SK-N-SH (cell line): ENCODE measurements at regions not wholly inside any gene's neighbourhood (a gene's known extent, or its start where the extent isn't known, plus 50 kb on each side); places are given as distances from the start of the nearest gene placed in this dataset.

Source experiments
- CTCF ChIA-PET: fragments of 300-600, 350-600 bp; formaldehyde crosslinking; extraction: SDS; loops from one replicate; lab custom pipeline; 2021; lab: Yijun Ruan, JAX
- POLR2A ChIA-PET: fragments of 350-600 bp; sonication (Branson Sonifier 250); formaldehyde crosslinking; extraction: SDS; loops from one replicate; lab custom pipeline; 2020; ENCODE audit warnings: antibody characterized with exemption, inconsistent platforms; lab: Yijun Ruan, JAX
- DNase-seq: peaks from one replicate; pipeline ENCODE4 v3.0.0; 2012
- H2AFZ ChIP-seq: fragments of 200-600 bp; sonication (generic); 2 replicates; pipeline ENCODE4 v1.8.1; 2016; ENCODE audit warnings: antibody characterized with exemption, mild to moderate bottlenecking, low read depth
- H3F3A ChIP-seq: fragments of 200-600 bp; sonication (generic); replicated peaks from 2 replicates; pipeline ENCODE3; 2016; ENCODE audit warnings: antibody characterized with exemption, mild to moderate bottlenecking; ENCODE audit not compliant: insufficient read depth
- H3K27ac ChIP-seq, 2 experiments: fragments of 200-500 bp in 1 of 2; fragments of 200-600 bp in 1 of 2; sonication (Bioruptor generic) in 1 of 2; sonication (generic), shearing (Covaris generic) in 1 of 2; 2 replicates each; pipeline versions ENCODE4 v1.5.1 to v1.6.1; 2014 to 2016; ENCODE audit warnings: low read depth in 2 of 2, inconsistent platforms in 1 of 2, low read length in 1 of 2, mild to moderate bottlenecking in 1 of 2, mixed read lengths in 1 of 2
- H3K27me3 ChIP-seq: fragments of 200-600 bp; sonication (generic), shearing (Covaris generic); 2 replicates; pipeline ENCODE4 v1.6.1; 2016; ENCODE audit warnings: mixed run types; ENCODE audit not compliant: insufficient read depth
- H3K36me3 ChIP-seq, 2 experiments: fragments of 200-500 bp in 1 of 2; fragments of 200-600 bp in 1 of 2; sonication (Bioruptor generic) in 1 of 2; sonication (generic) in 1 of 2; replicated peaks in 1 of 2; 2 replicates each; pipeline versions ENCODE3 to v1.5.1; 2014 to 2016; ENCODE audit warnings: low read length in 1 of 2, mild to moderate bottlenecking in 1 of 2; ENCODE audit not compliant: insufficient read depth in 2 of 2, control insufficient read depth in 1 of 2
- H3K4me1 ChIP-seq, 2 experiments: fragments of 200-500 bp in 1 of 2; fragments of 200-600 bp in 1 of 2; sonication (Bioruptor generic) in 1 of 2; sonication (generic), shearing (Covaris generic) in 1 of 2; 2 replicates each; pipeline versions ENCODE4 v1.5.1 to v1.6.1; 2014 to 2016; ENCODE audit warnings: low read depth in 1 of 2, low read length in 1 of 2, mixed run types in 1 of 2; ENCODE audit not compliant: insufficient read depth in 2 of 2, control insufficient read depth in 1 of 2
- H3K4me2 ChIP-seq: fragments of 200-600 bp; sonication (generic), shearing (Covaris generic); 2 replicates; pipeline ENCODE4 v1.6.1; 2017; ENCODE audit warnings: mixed run types
- H3K4me3 ChIP-seq, 2 experiments: fragments of 200-500 bp in 1 of 2; fragments of 200-600 bp in 1 of 2; sonication (Bioruptor generic) in 1 of 2; sonication (generic), shearing (Covaris generic) in 1 of 2; 2 replicates each; pipeline versions ENCODE4 v1.5.1 to v1.8.1; 2014 to 2016; ENCODE audit warnings: low read depth in 2 of 2, inconsistent platforms in 1 of 2, low read length in 1 of 2, mild to moderate bottlenecking in 1 of 2, mixed read lengths in 1 of 2, moderate library complexity in 1 of 2
- H3K79me2 ChIP-seq: fragments of 200-600 bp; sonication (generic); 2 replicates; pipeline ENCODE4 v1.8.1; 2017; ENCODE audit warnings: mild to moderate bottlenecking; ENCODE audit not compliant: insufficient read depth
- H3K9ac ChIP-seq: fragments of 200-600 bp; sonication (generic); 2 replicates; pipeline ENCODE4 v1.6.1; 2017; ENCODE audit warnings: mixed run types
- H3K9me2 ChIP-seq: fragments of 200-600 bp; sonication (generic); 2 replicates; pipeline ENCODE4 v1.6.1; 2017; ENCODE audit warnings: mixed run types
- H3K9me3 ChIP-seq: fragments of 200-600 bp; sonication (generic); 2 replicates; pipeline ENCODE4 v1.6.1; 2017; ENCODE audit warnings: mixed run types, mild to moderate bottlenecking, moderate library complexity
- H4K20me1 ChIP-seq: fragments of 200-600 bp; sonication (generic); 2 replicates; pipeline ENCODE4 v1.6.1; 2017; ENCODE audit warnings: mild to moderate bottlenecking, mixed run types; ENCODE audit not compliant: insufficient read depth
- CHD2 ChIP-seq: fragments of 150-350 bp; IDR thresholded peaks from 2 replicates; pipeline ENCODE4 v1.6.1; 2018; ENCODE audit warnings: low read length; ENCODE audit not compliant: partially characterized antibody
- FOSL2 ChIP-seq: IDR thresholded peaks from 2 replicates; pipeline ENCODE4 v1.4.0; 2012; ENCODE audit warnings: low read depth, mild to moderate bottlenecking, moderate library complexity, borderline replicate concordance
- FOXJ3 ChIP-seq: sonication (generic); formaldehyde crosslinking; IDR thresholded peaks from 2 replicates; pipeline ENCODE4 v1.5.1; 2020; ENCODE audit warnings: mild to moderate bottlenecking, missing genetic modification reagents
- FOXM1 ChIP-seq: IDR thresholded peaks from 2 replicates; pipeline ENCODE4 v1.4.0; 2012; ENCODE audit warnings: low read depth, mild to moderate bottlenecking
- MEF2A ChIP-seq: IDR thresholded peaks from 2 replicates; pipeline ENCODE4 v1.4.0; 2012; ENCODE audit warnings: low read depth, borderline replicate concordance
- PBX3 ChIP-seq: IDR thresholded peaks from 2 replicates; pipeline ENCODE4; 2012
- RXRA ChIP-seq: IDR thresholded peaks from 2 replicates; pipeline ENCODE4 v1.4.0; 2012; ENCODE audit warnings: low read depth, mild to moderate bottlenecking, borderline replicate concordance
- SIN3A ChIP-seq: IDR thresholded peaks from 2 replicates; pipeline ENCODE4 v1.6.1; 2012; ENCODE audit warnings: low read depth, mild to moderate bottlenecking, low read length, moderate library complexity, borderline replicate concordance
- TAF1 ChIP-seq: IDR thresholded peaks from 2 replicates; pipeline ENCODE4 v1.6.1; 2012; ENCODE audit warnings: low read depth, mild to moderate bottlenecking, low read length, moderate library complexity, borderline replicate concordance
- TCF12 ChIP-seq: IDR thresholded peaks from 2 replicates; pipeline ENCODE4 v1.4.0; 2012
- ZBTB33 ChIP-seq: IDR thresholded peaks from 2 replicates; pipeline ENCODE4 v1.4.0; 2012; ENCODE audit warnings: low read depth, borderline replicate concordance
- WGBS: methylation state at CpG from one replicate; pipeline ENCODE4 v1.1.6; 2017; ENCODE audit warnings: low lambda C conversion rate; 5-methylcytosine and 5-hydroxymethylcytosine counted together
- TF ChIP-seq, protein P1 (sequence below): IDR thresholded peaks from 2 replicates; pipeline ENCODE4 v1.6.1; 2012; ENCODE audit warnings: mild to moderate bottlenecking, low read depth, low read length, moderate library complexity
- TF ChIP-seq, protein P2 (sequence below): IDR thresholded peaks from 2 replicates; pipeline ENCODE4 v1.4.0; 2012; ENCODE audit warnings: low read depth, borderline replicate concordance

GRCh38 chr3:3342141-3342540 lies 162.7 kb upstream of the CRBN start:
- Histone ChIP-seq H3K36me3 (no peaks in the 10 kb centered on the region), H3K4me2 (no peak overlapping the region), H3K27me3 (no peaks in the 10 kb centered on the region), H3K9ac (no peak overlapping the region), H3K4me1 (no peaks in the 10 kb centered on the region), H3K79me2 (no peaks in the 10 kb centered on the region), H3K9me3 (no peaks in the 10 kb centered on the region), H4K20me1 (no peaks in the 10 kb centered on the region), H3K27ac (no peak overlapping the region), H3K9me2 (no peaks in the 10 kb centered on the region), H2AFZ (no peak overlapping the region), H3F3A (no peaks in the 10 kb centered on the region), H3K4me3 (no peak overlapping the region)
- CTCF ChIA-PET = no interaction called here
- POLR2A ChIA-PET = no interaction called here
- TF ChIP-seq CHD2 (no peak), RXRA (no peak), FOXM1 (no peak), PBX3 (no peak), TAF1 (no peak)
- no peak for DNase-seq
- 1% methylated on average over 2 of the region's 2 CpGs for WGBS

GRCh38 chr3:3340965-3341895 lies 161.7 kb upstream of the CRBN start:
- 8% methylated on average over 6 of the region's 6 CpGs for WGBS
- no peaks in the 10 kb centered on the region for H3K9me2 ChIP-seq
- no peaks in the 10 kb centered on the region for H3K79me2 ChIP-seq
- no peak for TF ChIP-seq FOXJ3 (CRISPR knock-in tag)
- H3K36me3 ChIP-seq = no peaks in the 10 kb centered on the region
- no peaks in the 10 kb centered on the region for H3K9me3 ChIP-seq
- H3K27me3 ChIP-seq = no peaks in the 10 kb centered on the region
- no peaks in the 10 kb centered on the region for H3F3A ChIP-seq
- CTCF ChIA-PET = no interaction called here
- POLR2A ChIA-PET = no interaction called here
- H4K20me1 ChIP-seq = no peaks in the 10 kb centered on the region
- no peak overlapping the region for H3K27ac ChIP-seq
- no peak for DNase-seq
- no peak overlapping the region for H3K4me3 ChIP-seq
- H3K4me2 ChIP-seq = no peak overlapping the region
- no peaks in the 10 kb centered on the region for H3K4me1 ChIP-seq
- no peak overlapping the region for H3K9ac ChIP-seq
- H2AFZ ChIP-seq = no peak overlapping the region

DNA sequence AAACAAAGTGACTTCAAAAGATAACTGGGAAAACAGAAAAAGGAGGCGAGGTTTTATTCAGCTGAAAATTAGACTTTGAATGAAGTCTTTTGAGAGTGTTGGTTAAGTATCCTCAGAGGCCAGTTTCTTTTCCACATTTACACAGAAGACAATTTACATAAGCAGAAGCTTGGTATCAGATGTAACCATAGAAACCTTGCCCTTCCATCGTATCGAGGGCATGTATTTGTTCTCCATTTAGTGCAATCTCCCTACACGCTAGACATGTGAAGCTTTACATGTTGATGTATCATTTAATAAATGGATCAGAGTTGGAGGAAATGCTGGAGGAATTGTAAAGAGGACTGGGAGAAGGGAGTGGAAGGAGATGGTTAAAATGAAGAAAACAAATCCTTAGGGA lies 161.0 kb upstream of the CRBN start:
- Histone ChIP-seq H3K36me3 (no peaks in the 10 kb centered on the region), H3F3A (no peaks in the 10 kb centered on the region), H3K4me1 (no peaks in the 10 kb centered on the region), H3K9me2 (no peaks in the 10 kb centered on the region), H3K4me2 (no peak overlapping the region), H4K20me1 (no peaks in the 10 kb centered on the region), H3K27ac (no peak overlapping the region), H3K9me3 (no peaks in the 10 kb centered on the region), H3K27me3 (no peaks in the 10 kb centered on the region), H3K79me2 (no peaks in the 10 kb centered on the region), H2AFZ (no peak overlapping the region), H3K4me3 (no peak overlapping the region), H3K9ac (no peak overlapping the region)
- WGBS = 4% methylated on average over 4 of the region's 4 CpGs
- ChIA-PET POLR2A (no interaction called here), CTCF (no interaction called here)
- DNase-seq = no peak
- TF ChIP-seq, protein P1, sequence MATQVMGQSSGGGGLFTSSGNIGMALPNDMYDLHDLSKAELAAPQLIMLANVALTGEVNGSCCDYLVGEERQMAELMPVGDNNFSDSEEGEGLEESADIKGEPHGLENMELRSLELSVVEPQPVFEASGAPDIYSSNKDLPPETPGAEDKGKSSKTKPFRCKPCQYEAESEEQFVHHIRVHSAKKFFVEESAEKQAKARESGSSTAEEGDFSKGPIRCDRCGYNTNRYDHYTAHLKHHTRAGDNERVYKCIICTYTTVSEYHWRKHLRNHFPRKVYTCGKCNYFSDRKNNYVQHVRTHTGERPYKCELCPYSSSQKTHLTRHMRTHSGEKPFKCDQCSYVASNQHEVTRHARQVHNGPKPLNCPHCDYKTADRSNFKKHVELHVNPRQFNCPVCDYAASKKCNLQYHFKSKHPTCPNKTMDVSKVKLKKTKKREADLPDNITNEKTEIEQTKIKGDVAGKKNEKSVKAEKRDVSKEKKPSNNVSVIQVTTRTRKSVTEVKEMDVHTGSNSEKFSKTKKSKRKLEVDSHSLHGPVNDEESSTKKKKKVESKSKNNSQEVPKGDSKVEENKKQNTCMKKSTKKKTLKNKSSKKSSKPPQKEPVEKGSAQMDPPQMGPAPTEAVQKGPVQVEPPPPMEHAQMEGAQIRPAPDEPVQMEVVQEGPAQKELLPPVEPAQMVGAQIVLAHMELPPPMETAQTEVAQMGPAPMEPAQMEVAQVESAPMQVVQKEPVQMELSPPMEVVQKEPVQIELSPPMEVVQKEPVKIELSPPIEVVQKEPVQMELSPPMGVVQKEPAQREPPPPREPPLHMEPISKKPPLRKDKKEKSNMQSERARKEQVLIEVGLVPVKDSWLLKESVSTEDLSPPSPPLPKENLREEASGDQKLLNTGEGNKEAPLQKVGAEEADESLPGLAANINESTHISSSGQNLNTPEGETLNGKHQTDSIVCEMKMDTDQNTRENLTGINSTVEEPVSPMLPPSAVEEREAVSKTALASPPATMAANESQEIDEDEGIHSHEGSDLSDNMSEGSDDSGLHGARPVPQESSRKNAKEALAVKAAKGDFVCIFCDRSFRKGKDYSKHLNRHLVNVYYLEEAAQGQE = no peak
- TF ChIP-seq TCF12 = no peak
- TF ChIP-seq FOSL2 = no peak
- TF ChIP-seq, protein P2, sequence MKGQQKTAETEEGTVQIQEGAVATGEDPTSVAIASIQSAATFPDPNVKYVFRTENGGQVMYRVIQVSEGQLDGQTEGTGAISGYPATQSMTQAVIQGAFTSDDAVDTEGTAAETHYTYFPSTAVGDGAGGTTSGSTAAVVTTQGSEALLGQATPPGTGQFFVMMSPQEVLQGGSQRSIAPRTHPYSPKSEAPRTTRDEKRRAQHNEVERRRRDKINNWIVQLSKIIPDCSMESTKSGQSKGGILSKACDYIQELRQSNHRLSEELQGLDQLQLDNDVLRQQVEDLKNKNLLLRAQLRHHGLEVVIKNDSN = no peak
- no peak for TF ChIP-seq MEF2A
- TF ChIP-seq FOXM1 = no peak
- no peak for TF ChIP-seq ZBTB33
- TF ChIP-seq SIN3A = no peak
